KMS-11 (cell line): ENCODE measurements at regions not wholly inside any gene's neighbourhood (a gene's known extent, or its start where the extent isn't known, plus 50 kb on each side); places are given as distances from the start of the nearest gene placed in this dataset.

Source experiments
- H2AFZ ChIP-seq: fragments of 200-600 bp; sonication (generic); 2 replicates; pipeline ENCODE4 v1.6.1; 2016; ENCODE audit warnings: antibody characterized with exemption, mixed run types, low read depth
- H3K27ac ChIP-seq: fragments of 200-600 bp; sonication (generic); 2 replicates; pipeline ENCODE4 v1.6.1; 2016; ENCODE audit warnings: mild to moderate bottlenecking, mixed run types
- H3K27me3 ChIP-seq: fragments of 200-600 bp; sonication (generic); 2 replicates; pipeline ENCODE4 v1.6.1; 2017; ENCODE audit warnings: mild to moderate bottlenecking, low read depth, mixed run types, moderate library complexity; ENCODE audit not compliant: insufficient read depth
- H3K36me3 ChIP-seq: fragments of 200-600 bp; sonication (generic); 2 replicates; pipeline ENCODE4 v1.6.1; 2017; ENCODE audit warnings: mild to moderate bottlenecking, mixed run types; ENCODE audit not compliant: insufficient read depth
- H3K4me1 ChIP-seq: fragments of 200-600 bp; sonication (generic); 2 replicates; pipeline ENCODE4 v1.6.1; 2016; ENCODE audit warnings: mild to moderate bottlenecking, low read depth, mixed run types; ENCODE audit not compliant: poor library complexity, severe bottlenecking
- H3K4me2 ChIP-seq: fragments of 200-600 bp; sonication (generic); 2 replicates; pipeline ENCODE4 v1.7.0; 2016; ENCODE audit warnings: mild to moderate bottlenecking, mixed run types
- H3K4me3 ChIP-seq: fragments of 200-600 bp; sonication (generic); IDR thresholded peaks from 2 replicates; pipeline ENCODE4 v1.6.1; 2017; ENCODE audit warnings: low read depth, low read length, mixed read lengths; ENCODE audit not compliant: insufficient read depth
- H3K79me2 ChIP-seq: fragments of 200-600 bp; sonication (generic); 2 replicates; pipeline ENCODE4 v1.6.1; 2016; ENCODE audit warnings: low read depth, mixed run types; ENCODE audit not compliant: insufficient read depth
- H3K9ac ChIP-seq: fragments of 200-600 bp; sonication (generic); 2 replicates; pipeline ENCODE4 v1.6.1; 2016; ENCODE audit warnings: mild to moderate bottlenecking, mixed run types
- H4K20me1 ChIP-seq: fragments of 200-600 bp; sonication (generic); 2 replicates; pipeline ENCODE4 v1.6.1; 2016; ENCODE audit warnings: mild to moderate bottlenecking, mixed run types; ENCODE audit not compliant: insufficient read depth
- TF ChIP-seq, protein P1 (sequence below): fragments of 200-600 bp; sonication (generic); conservative IDR thresholded peaks from 2 replicates; pipeline ENCODE4 v1.6.1; 2017; ENCODE audit warnings: low read depth, mild to moderate bottlenecking, antibody characterized with exemption, low read length, moderate library complexity, mixed read lengths

DNA sequence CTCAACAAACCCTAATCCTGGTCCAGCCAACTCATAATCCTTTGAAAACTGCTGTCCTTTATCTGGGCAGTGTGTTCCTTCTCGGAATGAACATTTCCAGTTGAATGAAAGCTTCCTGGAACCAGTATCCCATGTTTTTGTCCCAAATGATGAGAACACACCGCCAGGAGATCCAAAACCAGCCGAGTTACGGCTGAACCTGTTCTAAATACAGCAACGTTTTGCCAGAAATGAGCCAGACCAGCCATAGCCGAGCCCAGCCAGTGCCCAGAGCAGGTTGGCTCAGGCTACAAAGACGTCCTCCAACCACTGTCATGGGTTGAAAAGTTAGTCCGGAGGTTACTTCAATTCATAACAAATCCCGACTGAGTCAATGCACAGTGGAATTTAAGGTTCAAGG, 67.6 kb upstream of the FOXF1 start:
- Histone ChIP-seq H3K27ac (no peak overlapping the region), H3K79me2 (no peaks in the 10 kb centered on the region), H3K9ac (no peak overlapping the region), H3K27me3 (peaks cover 30% of the 10 kb centered on the region), H3K4me2 (no peak overlapping the region), H3K36me3 (no peaks in the 10 kb centered on the region), H2AFZ (no peak overlapping the region), H4K20me1 (no peaks in the 10 kb centered on the region), H3K4me3 (no peak overlapping the region), H3K4me1 (no peaks in the 10 kb centered on the region)
- TF ChIP-seq, protein P1, sequence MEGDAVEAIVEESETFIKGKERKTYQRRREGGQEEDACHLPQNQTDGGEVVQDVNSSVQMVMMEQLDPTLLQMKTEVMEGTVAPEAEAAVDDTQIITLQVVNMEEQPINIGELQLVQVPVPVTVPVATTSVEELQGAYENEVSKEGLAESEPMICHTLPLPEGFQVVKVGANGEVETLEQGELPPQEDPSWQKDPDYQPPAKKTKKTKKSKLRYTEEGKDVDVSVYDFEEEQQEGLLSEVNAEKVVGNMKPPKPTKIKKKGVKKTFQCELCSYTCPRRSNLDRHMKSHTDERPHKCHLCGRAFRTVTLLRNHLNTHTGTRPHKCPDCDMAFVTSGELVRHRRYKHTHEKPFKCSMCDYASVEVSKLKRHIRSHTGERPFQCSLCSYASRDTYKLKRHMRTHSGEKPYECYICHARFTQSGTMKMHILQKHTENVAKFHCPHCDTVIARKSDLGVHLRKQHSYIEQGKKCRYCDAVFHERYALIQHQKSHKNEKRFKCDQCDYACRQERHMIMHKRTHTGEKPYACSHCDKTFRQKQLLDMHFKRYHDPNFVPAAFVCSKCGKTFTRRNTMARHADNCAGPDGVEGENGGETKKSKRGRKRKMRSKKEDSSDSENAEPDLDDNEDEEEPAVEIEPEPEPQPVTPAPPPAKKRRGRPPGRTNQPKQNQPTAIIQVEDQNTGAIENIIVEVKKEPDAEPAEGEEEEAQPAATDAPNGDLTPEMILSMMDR, result no peak

DNA sequence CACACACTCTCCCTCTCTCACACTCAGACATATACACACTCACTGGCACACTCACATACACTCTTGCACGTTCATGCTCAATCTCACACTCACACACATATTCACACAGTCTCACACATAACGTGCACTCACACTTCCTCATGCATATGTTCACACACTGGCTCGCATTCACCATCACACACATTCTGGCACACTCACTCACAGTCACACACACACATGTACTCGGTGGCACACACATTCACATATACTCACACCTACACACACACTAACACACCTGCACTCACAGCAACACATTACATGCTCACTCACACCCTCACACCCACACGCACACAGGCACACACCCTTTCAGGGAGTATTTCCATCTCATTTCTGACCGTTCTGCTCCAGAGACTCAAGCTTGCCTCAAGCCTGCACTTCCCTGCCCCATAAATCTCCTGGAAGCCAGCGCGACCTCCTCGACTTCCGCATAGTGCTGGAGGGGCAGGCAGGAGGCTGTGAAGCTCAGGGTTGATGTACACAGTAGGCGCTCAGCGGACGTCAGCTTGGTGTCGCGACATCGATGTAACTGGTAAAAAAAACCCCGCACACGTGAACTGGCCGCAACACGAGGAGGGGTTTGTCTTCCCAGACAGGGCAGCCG, 66.7 kb upstream of the FOXF1 start:
- Histone ChIP-seq H3K27me3 (peaks cover 35% of the 10 kb centered on the region), H3K4me3 (no peak overlapping the region), H3K79me2 (no peaks in the 10 kb centered on the region), H2AFZ (no peak overlapping the region), H3K27ac (no peak overlapping the region), H3K4me2 (no peak overlapping the region), H3K9ac (no peak overlapping the region), H3K36me3 (no peaks in the 10 kb centered on the region), H4K20me1 (no peaks in the 10 kb centered on the region), H3K4me1 (no peaks in the 10 kb centered on the region)
- TF ChIP-seq, protein P1, result no peak

DNA sequence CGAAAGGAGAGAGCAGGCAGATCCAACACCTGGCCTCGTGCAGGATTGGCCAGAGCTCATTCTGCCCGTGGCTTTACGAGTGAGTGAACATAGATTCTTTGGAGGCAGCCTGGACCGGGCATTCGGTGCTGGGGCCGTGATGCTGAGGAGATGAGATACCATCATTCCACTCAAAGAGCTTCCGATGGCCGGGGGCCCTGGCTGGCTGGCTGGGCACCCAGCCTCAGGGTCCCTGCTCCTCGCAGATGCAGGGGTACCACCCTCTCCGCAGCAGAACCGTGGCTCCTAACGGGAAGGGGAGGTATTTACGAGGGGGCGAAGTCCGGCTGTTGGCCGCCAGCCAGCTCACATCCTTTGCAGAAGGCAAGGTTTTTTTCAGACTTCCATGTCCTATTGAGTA, 66.1 kb upstream of the FOXF1 start:
- no peak overlapping the region for H2AFZ ChIP-seq
- no peak overlapping the region for H3K9ac ChIP-seq
- no peaks in the 10 kb centered on the region for H3K36me3 ChIP-seq
- TF ChIP-seq, protein P1, result no peak
- no peak overlapping the region for H3K27ac ChIP-seq
- no peaks in the 10 kb centered on the region for H3K4me1 ChIP-seq
- H3K79me2 ChIP-seq, result no peaks in the 10 kb centered on the region
- H4K20me1 ChIP-seq, result no peaks in the 10 kb centered on the region
- H3K27me3 ChIP-seq, result peaks cover 37% of the 10 kb centered on the region
- no peak overlapping the region for H3K4me3 ChIP-seq
- H3K4me2 ChIP-seq, result no peak overlapping the region

DNA sequence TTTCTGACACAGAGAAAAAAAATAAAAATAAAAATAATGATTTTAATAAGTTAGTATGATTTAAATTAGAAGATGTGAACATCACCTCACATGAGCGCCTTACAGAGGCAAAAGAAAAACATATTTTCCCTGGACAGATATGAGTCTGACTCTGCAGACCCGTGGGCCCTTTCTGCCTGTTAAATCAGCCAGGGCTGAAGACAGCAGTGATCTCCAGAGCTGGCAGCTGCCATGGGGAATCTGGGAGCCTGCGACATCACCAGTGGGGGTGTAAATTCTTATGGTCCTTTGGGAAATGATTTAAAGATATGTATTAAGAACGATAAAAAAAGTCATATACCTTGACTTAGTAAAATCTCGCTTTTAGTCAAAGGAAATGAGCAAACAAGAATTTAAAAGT, 65.7 kb upstream of the FOXF1 start:
- no peaks in the 10 kb centered on the region for H4K20me1 ChIP-seq

More for the DNA sequence above, 65.7 kb upstream of the FOXF1 start:
- Histone ChIP-seq H3K79me2 (no peaks in the 10 kb centered on the region), H3K36me3 (no peaks in the 10 kb centered on the region), H3K4me2 (no peak overlapping the region), H3K4me3 (no peak overlapping the region), H3K27me3 (peaks cover 38% of the 10 kb centered on the region), H3K9ac (no peak overlapping the region), H3K4me1 (no peaks in the 10 kb centered on the region), H2AFZ (no peak overlapping the region), H3K27ac (no peak overlapping the region)
- TF ChIP-seq, protein P1, result no peak
